ENCODE measurements at regions not wholly inside any gene's neighbourhood (a gene's known extent, or its start where the extent isn't known, plus 50 kb on each side); places are given as distances from the start of the nearest gene placed in this dataset.
"Not testable (repeated sequence)": the region's sequence is repeated elsewhere in the genome, so short reads cannot be mapped to it uniquely, and the experiment has no call there.

GRCh38 chr5:133865113-133865512 lies 103.3 kb downstream of the C5orf15 start:
- ATAC-seq (no peak), DNase-seq (no peak)
- intact Hi-C loops (cut with DNase I, micrococcal nuclease) = loop anchor here in 1 of 2 donors (10.0 kb wide), 1 partner anchor 440 kb away; no protein-coding TSS in a partner anchor

- ATAC-seq (no peak), DNase-seq (no peak)
- intact Hi-C loops (cut with DNase I, micrococcal nuclease) = loop anchor here in 1 of 2 donors (10.0 kb wide), 1 partner anchor 440 kb away; no protein-coding TSS in a partner anchor
Observed at GRCh38 chr5:133864711-133865110, 103.7 kb downstream of the C5orf15 start.

GRCh38 chr5:133863857-133864585 lies 104.4 kb downstream of the C5orf15 start:
- ATAC-seq (no peak), DNase-seq (no peak)
- intact Hi-C loops (cut with DNase I, micrococcal nuclease) = loop anchor here in 1 of 2 donors (10.0 kb wide), 1 partner anchor 439 kb away; no protein-coding TSS in a partner anchor

DNA sequence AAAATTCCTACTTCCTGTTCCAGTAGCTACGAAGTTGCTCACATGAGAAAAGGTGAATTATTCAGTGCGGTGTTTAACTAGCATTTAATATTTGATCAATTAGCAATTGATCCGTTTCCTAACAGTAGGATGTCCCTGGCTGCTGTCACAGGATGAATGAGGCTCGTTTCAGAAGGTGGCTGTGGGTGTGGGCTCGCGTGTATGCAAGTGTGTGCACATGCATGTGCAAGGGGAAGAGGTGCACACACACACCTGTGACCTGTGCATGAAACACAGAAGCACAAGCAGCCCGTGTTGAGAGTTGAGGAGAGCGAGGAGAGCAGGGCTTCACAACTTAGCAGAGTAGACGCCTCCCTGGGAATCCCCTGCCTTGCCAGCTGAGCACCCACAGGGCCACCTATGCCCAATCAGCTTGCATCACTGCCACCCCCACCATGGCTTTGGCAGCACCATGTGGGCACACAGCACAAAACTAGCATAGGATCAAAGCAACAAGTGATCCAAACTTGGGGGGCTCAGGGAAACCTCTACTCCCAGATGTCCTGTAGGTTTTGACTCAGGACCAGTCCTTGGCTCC lies 107.2 kb downstream of the C5orf15 start:
- ATAC-seq = no peak

GRCh38 chr5:133859073-133859472 lies 109.4 kb downstream of the C5orf15 start:
- intact Hi-C loops (cut with DNase I, micrococcal nuclease) = no loop called here
- DNase-seq = no peak
- no peak for ATAC-seq

More for the DNA sequence above, 107.2 kb downstream of the C5orf15 start:
- DNase-seq = no peak
- intact Hi-C loops (cut with DNase I, micrococcal nuclease) = loop anchor here in 1 of 2 donors (10.0 kb wide), 1 partner anchor 436 kb away; no protein-coding TSS in a partner anchor

DNA sequence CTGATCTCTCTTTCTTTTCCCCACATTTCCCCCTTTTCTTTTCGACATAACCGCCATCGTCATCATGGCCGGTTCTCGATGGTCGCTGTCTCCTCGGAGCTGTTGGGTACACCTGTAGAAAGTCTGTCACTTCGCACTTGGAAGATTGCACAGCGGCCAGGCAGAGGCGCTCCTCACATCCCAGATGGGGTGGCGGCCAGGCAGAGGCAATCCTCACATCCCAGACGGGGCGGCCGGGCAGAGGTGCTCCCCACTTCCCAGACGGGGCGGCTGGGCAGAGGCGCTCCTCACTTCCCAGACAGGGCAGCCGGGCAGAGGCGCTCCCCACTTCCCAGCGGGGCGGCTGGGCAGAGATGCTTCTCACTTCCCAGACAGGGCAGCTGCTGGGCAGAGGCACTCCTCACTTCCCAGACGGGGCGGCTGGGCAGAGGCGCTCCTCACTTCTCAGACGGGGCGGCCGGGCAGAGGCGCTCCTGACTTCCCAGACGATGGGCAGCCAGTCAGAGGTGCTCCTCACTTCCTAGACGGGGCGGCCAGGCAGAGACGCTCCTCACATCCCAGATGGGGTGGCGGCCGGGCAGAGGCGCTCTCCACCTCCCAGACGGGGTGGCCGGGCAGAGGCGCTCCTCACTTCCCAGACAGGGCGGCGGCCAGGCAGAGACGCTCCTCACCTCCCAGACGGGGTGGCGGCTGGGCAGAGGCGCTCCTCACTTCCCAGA lies 110.7 kb downstream of the C5orf15 start:
- DNase-seq; ATAC-seq; intact Hi-C loops (cut with DNase I, micrococcal nuclease): not testable (repeated sequence)

GRCh38 chr5:133854554-133854953 lies 113.9 kb downstream of the C5orf15 start:
- no peak for ATAC-seq
- no peak for DNase-seq
- intact Hi-C loops (cut with DNase I, micrococcal nuclease) = no loop called here

DNA sequence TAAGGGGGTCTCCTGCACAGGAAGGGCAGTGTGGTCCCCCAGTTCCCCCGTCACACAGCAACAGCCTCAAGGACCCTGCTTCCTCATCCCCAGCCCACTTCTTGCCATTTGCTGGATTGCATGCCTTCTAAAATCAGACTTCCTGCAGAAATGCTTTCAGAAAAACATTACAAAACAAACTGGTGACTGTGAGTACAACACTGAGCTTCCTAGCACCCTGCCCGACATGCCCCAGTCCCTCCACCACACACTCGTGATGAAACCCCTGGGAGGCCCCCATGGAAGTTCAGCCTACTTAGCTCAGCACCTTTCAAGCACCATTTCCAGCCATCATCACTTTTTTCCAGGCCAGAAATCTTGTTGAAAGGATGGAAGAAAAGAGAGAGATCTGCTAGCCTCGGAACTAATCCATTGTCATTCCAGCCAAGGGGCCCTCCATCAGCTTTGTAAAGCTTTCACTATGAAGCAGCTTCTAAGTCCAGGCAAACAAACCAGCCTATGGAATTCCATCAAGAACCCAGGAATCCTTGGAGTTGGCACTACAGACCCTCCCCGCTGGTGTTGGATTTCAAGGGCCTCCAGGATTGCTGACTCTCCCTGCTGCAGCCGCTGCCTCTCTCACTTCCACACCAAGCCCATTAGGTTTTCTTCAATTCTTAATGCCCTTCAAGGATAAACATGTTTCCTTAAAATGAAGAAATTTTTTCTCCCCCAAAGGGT lies 114.6 kb downstream of the C5orf15 start:
- no peak for ATAC-seq
- DNase-seq = no peak
- intact Hi-C loops (cut with DNase I, micrococcal nuclease) = no loop called here

DNA sequence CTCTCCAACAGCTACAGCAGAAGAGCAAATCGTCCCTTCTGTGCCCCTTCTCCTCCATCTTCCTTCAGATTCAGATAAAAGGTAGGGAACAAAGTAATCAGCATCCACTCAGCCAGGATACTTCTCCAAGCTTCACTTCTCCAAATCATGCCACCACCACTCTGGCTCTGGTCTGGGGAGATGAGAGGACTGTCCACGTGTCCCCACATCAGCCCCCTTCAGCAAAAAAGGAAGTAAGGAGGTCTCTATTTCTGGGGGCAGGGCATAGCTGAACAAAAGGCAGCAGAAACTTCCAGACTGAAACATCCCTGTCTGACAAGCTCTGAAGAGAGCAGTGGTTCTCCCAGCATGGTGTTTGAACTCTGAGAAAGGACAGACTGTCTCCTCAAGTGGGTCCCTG lies 116.9 kb downstream of the C5orf15 start:
- DNase-seq (no peak), ATAC-seq (no peak)
- intact Hi-C loops (cut with DNase I, micrococcal nuclease) = no loop called here

DNA sequence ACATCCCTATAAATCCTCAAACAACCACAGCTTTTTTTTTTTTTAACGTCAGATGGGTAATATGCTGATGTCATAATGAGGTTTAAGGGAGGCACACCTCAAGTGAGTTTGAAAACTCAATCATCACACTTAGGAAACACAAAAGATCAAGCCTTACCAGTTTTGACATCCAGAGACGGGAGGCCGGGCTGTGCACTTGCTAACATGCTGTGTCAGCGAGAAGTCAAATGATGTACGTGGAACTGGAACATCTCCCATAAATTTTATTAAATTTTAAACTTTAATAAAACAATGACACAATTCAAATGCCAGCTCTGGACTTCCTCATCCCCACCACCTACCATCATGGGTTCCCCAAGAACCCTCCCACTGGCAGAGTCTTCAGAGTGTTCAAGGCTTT lies 117.6 kb downstream of the C5orf15 start:
- intact Hi-C loops (cut with DNase I, micrococcal nuclease) = no loop called here
- DNase-seq = no peak
- no peak for ATAC-seq

DNA sequence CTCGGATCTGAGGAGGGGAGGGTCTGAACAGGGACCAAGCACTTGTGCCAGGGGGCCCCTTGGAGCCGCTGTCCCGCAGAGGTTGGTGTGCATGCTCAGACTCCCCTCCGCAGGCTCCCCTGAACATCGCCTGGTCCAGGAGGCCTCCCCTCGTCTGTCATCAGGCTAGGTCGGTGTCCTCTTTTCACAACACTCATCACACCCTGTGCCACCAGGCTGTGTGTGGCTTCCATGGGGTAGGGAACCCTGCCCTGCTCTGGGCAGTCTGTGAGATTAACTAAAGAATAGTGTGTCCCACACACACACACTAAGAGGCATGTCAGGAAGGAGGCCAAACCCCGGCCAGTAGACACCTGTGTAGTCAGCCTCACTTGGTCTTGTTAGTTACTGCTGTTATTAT lies 119.3 kb downstream of the C5orf15 start:
- ATAC-seq (no peak), DNase-seq (no peak)
- intact Hi-C loops (cut with DNase I, micrococcal nuclease) = no loop called here

- no peak for DNase-seq
- ATAC-seq = no peak
- intact Hi-C loops (cut with DNase I, micrococcal nuclease) = no loop called here
Observed at GRCh38 chr5:133848341-133848811, 120.0 kb downstream of the C5orf15 start.

DNA sequence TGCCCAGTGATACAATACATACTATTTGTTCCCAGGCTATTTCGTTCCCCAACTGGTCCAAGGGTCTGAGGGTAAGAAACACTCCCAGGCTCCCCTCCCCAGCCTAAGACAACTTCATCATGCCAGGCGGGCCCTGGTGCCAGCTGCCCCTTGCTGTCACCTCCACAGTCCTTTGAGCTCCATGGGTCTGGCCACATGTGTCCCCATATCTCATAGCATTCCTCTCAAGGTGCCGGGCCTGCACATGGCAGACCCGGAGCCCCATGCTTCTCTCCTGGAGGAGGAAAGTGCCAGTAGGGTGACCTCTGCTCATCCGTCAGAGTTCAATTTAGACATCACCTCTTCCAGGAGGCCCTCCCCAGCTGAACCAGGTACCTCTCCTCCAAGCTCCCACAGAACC lies 120.5 kb downstream of the C5orf15 start:
- intact Hi-C loops (cut with DNase I, micrococcal nuclease) = no loop called here
- DNase-seq = no peak
- ATAC-seq = no peak

- DNase-seq = no peak
- ATAC-seq = no peak
- intact Hi-C loops (cut with DNase I, micrococcal nuclease) = no loop called here
Observed at GRCh38 chr5:133847301-133847700, 121.1 kb downstream of the C5orf15 start.

DNA sequence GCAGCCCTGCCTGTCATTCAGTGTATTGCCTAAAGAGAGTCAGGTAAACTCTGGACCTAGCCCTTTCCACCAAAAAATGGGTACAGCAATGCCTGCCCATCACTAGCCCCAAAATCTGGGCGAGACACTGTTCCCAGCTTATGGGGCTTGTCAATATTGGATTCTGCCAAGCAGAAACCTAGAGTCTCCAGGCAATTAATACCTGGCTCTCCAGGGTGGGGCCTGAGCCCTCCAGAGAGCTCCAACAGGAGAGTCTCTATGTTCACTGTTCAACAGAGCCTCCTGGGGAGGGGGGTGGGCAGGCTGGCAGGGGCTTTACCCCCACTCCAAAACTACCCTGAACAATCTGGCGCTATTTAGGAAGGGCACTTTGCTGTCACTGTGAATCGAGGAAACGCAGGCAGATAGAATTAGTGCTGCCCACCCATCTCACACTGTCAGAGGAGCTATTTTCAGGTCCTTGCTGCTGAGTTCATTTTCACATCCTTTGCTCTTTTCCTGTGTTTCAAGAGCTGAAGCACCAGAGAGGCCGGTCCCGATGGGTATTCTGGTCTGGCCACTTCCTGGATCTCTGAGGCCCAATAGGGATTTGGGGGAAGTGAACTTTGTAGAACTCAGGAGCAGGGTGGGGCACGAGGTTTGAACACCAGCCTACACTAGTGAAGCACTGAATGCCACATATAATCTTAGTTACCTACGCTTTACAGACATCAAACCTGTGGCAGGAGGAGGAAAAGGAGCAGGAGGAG lies 121.8 kb downstream of the C5orf15 start:
- intact Hi-C loops (cut with DNase I, micrococcal nuclease) = no loop called here

GRCh38 chr5:133845271-133845670 lies 123.2 kb downstream of the C5orf15 start:
- DNase-seq (no peak), ATAC-seq (no peak)
- intact Hi-C loops (cut with DNase I, micrococcal nuclease) = no loop called here

More for the DNA sequence above, 121.8 kb downstream of the C5orf15 start:
- ATAC-seq = no peak
- DNase-seq = no peak

- intact Hi-C loops (cut with DNase I, micrococcal nuclease) = no loop called here
- ATAC-seq (no peak), DNase-seq (no peak)
Observed at GRCh38 chr5:133844836-133845235, 123.6 kb downstream of the C5orf15 start.

- intact Hi-C loops (cut with DNase I, micrococcal nuclease) = no loop called here
- ATAC-seq (no peak), DNase-seq (no peak)
Observed at GRCh38 chr5:133843911-133844310, 124.5 kb downstream of the C5orf15 start.

All from left colon (tissue), 2 donors.